NCI-H345 treated with DMSO at 0.1 percent for 48 hours (cell line): ENCODE measurements at regions not wholly inside any gene's neighbourhood (a gene's known extent, or its start where the extent isn't known, plus 50 kb on each side); places are given as distances from the start of the nearest gene placed in this dataset.
"Not testable (repeated sequence)": the region's sequence is repeated elsewhere in the genome, so short reads cannot be mapped to it uniquely, and the experiment has no call there.

Source experiments
- DNase-seq: peaks from one replicate; lab custom pipeline; 2025; ENCODE audit not compliant: unreplicated experiment; lab: John Stamatoyannopoulos, UW

GRCh38 chr5:15344954-15345353 is 155.0 kb upstream of the FBXL7 start:
- DNase-seq: no peak

- no peak for DNase-seq
Observed at GRCh38 chr5:15338546-15338945, 161.4 kb upstream of the FBXL7 start.

- no peak for DNase-seq
Observed at GRCh38 chr5:15334551-15335266, 165.3 kb upstream of the FBXL7 start.

- DNase-seq: no peak
Observed at GRCh38 chr5:15333091-15333490, 166.9 kb upstream of the FBXL7 start.

GRCh38 chr5:15326932-15327331 is 173.0 kb upstream of the FBXL7 start:
- no peak for DNase-seq

- no peak for DNase-seq
Observed at GRCh38 chr5:15326471-15326870, 173.5 kb upstream of the FBXL7 start.

GRCh38 chr5:15322421-15322820 is 177.6 kb upstream of the FBXL7 start:
- DNase-seq: no peak

- no peak for DNase-seq
Observed at GRCh38 chr5:15321776-15322175, 178.2 kb upstream of the FBXL7 start.

- DNase-seq: no peak
Observed at GRCh38 chr5:15320871-15321270, 179.1 kb upstream of the FBXL7 start.

GRCh38 chr5:15304914-15305834 is 194.8 kb upstream of the FBXL7 start:
- DNase-seq: no peak

- DNase-seq: no peak
Observed at GRCh38 chr5:15304066-15304731, 195.8 kb upstream of the FBXL7 start.

GRCh38 chr5:15300141-15300540 is 199.8 kb upstream of the FBXL7 start:
- no peak for DNase-seq

- DNase-seq: no peak
Observed at GRCh38 chr5:15290953-15291352, 209.0 kb upstream of the FBXL7 start.

- DNase-seq: no peak
Observed at GRCh38 chr5:15286650-15287049, 213.3 kb upstream of the FBXL7 start.

GRCh38 chr5:15285901-15286583 is 213.9 kb upstream of the FBXL7 start:
- no peak for DNase-seq

- no peak for DNase-seq
Observed at GRCh38 chr5:15284706-15285105, 215.3 kb upstream of the FBXL7 start.

- no peak for DNase-seq
Observed at GRCh38 chr5:15283076-15283475, 216.9 kb upstream of the FBXL7 start.

- DNase-seq: no peak
Observed at GRCh38 chr5:15282611-15283010, 217.4 kb upstream of the FBXL7 start.

GRCh38 chr5:15271596-15271995 is 228.4 kb upstream of the FBXL7 start:
- DNase-seq: not testable (repeated sequence)

GRCh38 chr5:15267966-15268365 is 232.0 kb upstream of the FBXL7 start:
- no peak for DNase-seq

- no peak for DNase-seq
Observed at GRCh38 chr5:15266841-15267240, 233.1 kb upstream of the FBXL7 start.
